Left lung (tissue), 4 donors: ENCODE measurements at regions not wholly inside any gene's neighbourhood (a gene's known extent, or its start where the extent isn't known, plus 50 kb on each side); places are given as distances from the start of the nearest gene placed in this dataset.
"Not testable (repeated sequence)": the region's sequence is repeated elsewhere in the genome, so short reads cannot be mapped to it uniquely, and the experiment has no call there.

Experiments used
- ATAC-seq: fragments of 200-7000 bp; cut with Tn5 transposase; one replicate; pipeline ENCODE4 v1.9.1; 2020; ENCODE audit warnings: moderate library complexity
- DNase-seq, 4 donors: peaks; one replicate each; pipeline ENCODE4 v3.0.0-alpha.2; 2013 to 2020
- H3K27ac ChIP-seq, 2 donors: fragments of 200-600 bp; sonication (generic) in 1 of 2; one replicate each; pipeline versions ENCODE4 v1.5.0 to v1.8.0; 2020 to 2021
- H3K27me3 ChIP-seq, 2 donors: fragments of 200-600 bp; sonication (generic) in 1 of 2; one replicate each; pipeline versions ENCODE4 v1.5.0 to v1.8.0; 2020 to 2021
- H3K36me3 ChIP-seq, 2 donors: fragments of 200-600 bp; sonication (generic) in 1 of 2; one replicate each; pipeline versions ENCODE4 v1.5.0 to v1.8.0; 2020 to 2021
- H3K4me1 ChIP-seq, 2 donors: fragments of 200-600 bp; one replicate each; pipeline ENCODE4 v1.8.0; 2021
- H3K4me3 ChIP-seq, 2 donors: fragments of 200-600 bp; sonication (generic) in 1 of 2; one replicate each; pipeline versions ENCODE4 v1.5.0 to v1.8.0; 2020 to 2021; ENCODE audit warnings: mild to moderate bottlenecking in 1 of 2
- H3K9me3 ChIP-seq, 2 donors: fragments of 200-600 bp; sonication (generic) in 1 of 2; one replicate each; pipeline versions ENCODE4 v1.5.0 to v1.8.0; 2020 to 2021
- intact Hi-C, 2 donors: fragments of 100-400 bp; cut with DNase I; formaldehyde crosslinking; loops; one replicate each; pipeline versions ENCODE4 v1.11.2 to v1.14.2; 2022
- TF ChIP-seq, protein P1 (sequence below), 2 donors: fragments of 200-600 bp; sonication (generic) in 1 of 2; IDR thresholded peaks; one replicate each; pipeline versions ENCODE4 v1.5.0 to v1.8.0; 2021; ENCODE audit warnings: antibody characterized with exemption in 2 of 2
- donor health status: DM: no; HTN: yes; CAD: no.
- donor health status: DM: no; HTN: no; CAD: no.

DNA sequence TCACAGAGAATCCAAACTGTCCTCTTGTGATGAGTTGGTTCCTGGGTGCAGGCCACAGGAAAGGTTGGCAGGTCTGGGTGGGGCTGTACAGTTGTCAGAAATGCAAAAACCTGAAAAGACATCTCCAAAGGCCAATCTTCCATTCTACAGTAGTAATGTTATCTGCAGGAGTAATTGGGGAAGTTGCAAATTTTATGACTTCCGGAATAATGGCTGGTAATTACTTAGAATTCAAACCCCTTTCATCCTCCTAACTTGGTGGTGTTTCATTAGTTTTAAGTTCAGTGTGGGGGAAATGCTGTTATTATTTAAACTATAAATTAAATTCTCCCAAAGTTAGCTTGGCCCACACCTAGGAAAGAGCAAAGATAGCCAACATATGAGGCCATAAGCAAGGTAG is 64.7 kb upstream of the FAT3 start:
- no peak overlapping the region for H3K27ac ChIP-seq
- H3K4me3 ChIP-seq = no peak overlapping the region
- ATAC-seq (no peak), DNase-seq (no peak)
- no peaks in the 10 kb centered on the region for H3K4me1 ChIP-seq
- H3K27me3 ChIP-seq = no peaks in the 10 kb centered on the region
- intact Hi-C loops = no loop called here
- TF ChIP-seq, protein P1, sequence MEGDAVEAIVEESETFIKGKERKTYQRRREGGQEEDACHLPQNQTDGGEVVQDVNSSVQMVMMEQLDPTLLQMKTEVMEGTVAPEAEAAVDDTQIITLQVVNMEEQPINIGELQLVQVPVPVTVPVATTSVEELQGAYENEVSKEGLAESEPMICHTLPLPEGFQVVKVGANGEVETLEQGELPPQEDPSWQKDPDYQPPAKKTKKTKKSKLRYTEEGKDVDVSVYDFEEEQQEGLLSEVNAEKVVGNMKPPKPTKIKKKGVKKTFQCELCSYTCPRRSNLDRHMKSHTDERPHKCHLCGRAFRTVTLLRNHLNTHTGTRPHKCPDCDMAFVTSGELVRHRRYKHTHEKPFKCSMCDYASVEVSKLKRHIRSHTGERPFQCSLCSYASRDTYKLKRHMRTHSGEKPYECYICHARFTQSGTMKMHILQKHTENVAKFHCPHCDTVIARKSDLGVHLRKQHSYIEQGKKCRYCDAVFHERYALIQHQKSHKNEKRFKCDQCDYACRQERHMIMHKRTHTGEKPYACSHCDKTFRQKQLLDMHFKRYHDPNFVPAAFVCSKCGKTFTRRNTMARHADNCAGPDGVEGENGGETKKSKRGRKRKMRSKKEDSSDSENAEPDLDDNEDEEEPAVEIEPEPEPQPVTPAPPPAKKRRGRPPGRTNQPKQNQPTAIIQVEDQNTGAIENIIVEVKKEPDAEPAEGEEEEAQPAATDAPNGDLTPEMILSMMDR (IDR thresholded peaks at IDR 0.05) = no peak
- H3K9me3 ChIP-seq = no peaks in the 10 kb centered on the region
- no peaks in the 10 kb centered on the region for H3K36me3 ChIP-seq

DNA sequence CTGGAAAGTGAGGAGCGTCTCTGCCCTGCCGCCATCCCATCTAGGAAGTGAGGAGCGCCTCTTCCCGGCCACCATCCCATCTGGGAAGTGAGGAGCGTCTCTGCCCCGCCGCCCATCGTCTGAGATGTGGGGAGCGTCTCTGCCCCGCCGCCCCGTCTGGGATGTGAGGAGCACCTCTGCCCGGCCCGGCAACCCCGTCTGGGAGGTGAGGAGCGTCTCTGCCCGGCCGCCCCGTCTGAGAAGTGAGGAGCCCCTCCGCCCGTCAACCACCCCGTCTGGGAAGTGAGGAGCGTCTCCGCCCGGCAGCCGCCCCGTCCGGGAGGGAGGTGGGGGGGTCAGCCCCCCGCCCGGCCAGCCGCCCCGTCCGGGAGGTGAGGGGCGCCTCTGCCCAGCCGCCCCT is 67.2 kb upstream of the FAT3 start:
- H3K36me3 ChIP-seq, H3K27me3 ChIP-seq, H3K4me3 ChIP-seq, H3K4me1 ChIP-seq, intact Hi-C loops, H3K9me3 ChIP-seq, H3K27ac ChIP-seq, ATAC-seq: not testable (repeated sequence)
- DNase-seq = peak in 1 of 4 donors; percentile 62

DNA sequence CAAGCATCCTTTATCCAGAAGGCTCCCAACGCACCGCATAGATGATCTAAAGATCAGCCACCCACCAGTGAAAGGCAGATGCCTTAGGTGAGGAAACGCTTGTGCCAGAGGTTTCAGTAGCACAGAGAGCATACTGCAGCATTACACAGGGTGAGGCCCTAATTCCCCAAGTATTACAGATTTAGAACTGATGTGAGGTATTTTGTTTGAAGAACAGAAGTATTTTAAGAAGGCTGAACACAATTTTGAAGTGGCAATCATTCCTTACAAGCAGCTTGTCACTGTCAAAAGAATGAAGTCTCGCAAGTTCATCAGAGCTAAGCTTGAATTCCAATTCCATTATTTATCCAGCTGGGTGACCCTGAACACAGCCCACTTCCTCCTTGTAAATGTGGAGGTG is 70.0 kb upstream of the FAT3 start:
- H3K4me1 ChIP-seq = no peaks in the 10 kb centered on the region
- no peak overlapping the region for H3K4me3 ChIP-seq
- DNase-seq (no peak), ATAC-seq (peak; percentile 88)
- no peak overlapping the region for H3K27ac ChIP-seq
- TF ChIP-seq, protein P1 (IDR thresholded peaks at IDR 0.05) = no peak
- no peaks in the 10 kb centered on the region for H3K27me3 ChIP-seq
- intact Hi-C loops = no loop called here
- H3K36me3 ChIP-seq = no peaks in the 10 kb centered on the region
- no peaks in the 10 kb centered on the region for H3K9me3 ChIP-seq

DNA sequence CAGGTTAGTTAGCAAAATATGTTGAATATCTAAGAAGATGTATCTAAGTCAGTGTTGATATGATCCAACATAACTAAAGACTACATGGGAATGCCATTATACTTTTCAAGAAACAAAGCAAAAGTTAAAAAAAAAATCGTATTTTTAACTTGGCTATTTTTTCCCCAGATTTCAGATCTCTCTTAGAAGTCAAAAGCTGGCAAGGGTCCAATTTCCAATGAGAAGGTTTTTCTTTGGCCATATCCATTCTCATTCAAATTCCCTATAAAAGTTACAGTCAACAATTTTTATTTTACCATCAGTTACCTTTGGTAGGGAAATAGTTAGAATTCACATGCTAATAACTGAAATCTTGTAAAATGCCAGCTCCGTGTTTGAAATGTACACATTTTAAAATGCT is 70.5 kb upstream of the FAT3 start:
- Histone ChIP-seq H3K36me3 (no peaks in the 10 kb centered on the region), H3K27me3 (no peaks in the 10 kb centered on the region), H3K27ac (no peak overlapping the region), H3K9me3 (no peaks in the 10 kb centered on the region), H3K4me1 (no peaks in the 10 kb centered on the region), H3K4me3 (no peak overlapping the region)
- DNase-seq (no peak), ATAC-seq (no peak)
- intact Hi-C loops = no loop called here
- TF ChIP-seq, protein P1 (IDR thresholded peaks at IDR 0.05) = no peak

DNA sequence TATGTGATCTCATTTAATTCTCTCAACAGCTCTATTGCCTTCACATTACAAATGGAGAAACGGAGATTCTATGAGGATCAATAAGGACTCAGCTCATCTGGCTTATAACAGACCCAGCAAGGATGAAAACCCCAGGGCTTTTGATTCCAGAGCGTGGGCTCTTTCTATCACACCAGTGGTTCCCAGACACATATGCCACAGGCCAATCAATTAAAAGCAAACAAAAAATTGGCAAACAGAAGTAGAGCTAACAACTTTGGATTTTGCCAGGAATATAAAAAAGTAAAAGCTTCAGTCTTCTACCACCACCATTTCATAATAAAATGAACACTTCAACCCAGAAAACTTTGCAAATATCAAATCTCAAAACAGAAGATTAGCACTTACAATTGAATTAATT is 71.1 kb upstream of the FAT3 start:
- Histone ChIP-seq H3K4me3 (no peak overlapping the region), H3K27ac (no peak overlapping the region), H3K9me3 (no peaks in the 10 kb centered on the region), H3K27me3 (no peaks in the 10 kb centered on the region), H3K4me1 (no peaks in the 10 kb centered on the region), H3K36me3 (no peaks in the 10 kb centered on the region)
- intact Hi-C loops = no loop called here
- no peak for ATAC-seq
- TF ChIP-seq, protein P1 (IDR thresholded peaks at IDR 0.05) = no peak
- DNase-seq = no peak

DNA sequence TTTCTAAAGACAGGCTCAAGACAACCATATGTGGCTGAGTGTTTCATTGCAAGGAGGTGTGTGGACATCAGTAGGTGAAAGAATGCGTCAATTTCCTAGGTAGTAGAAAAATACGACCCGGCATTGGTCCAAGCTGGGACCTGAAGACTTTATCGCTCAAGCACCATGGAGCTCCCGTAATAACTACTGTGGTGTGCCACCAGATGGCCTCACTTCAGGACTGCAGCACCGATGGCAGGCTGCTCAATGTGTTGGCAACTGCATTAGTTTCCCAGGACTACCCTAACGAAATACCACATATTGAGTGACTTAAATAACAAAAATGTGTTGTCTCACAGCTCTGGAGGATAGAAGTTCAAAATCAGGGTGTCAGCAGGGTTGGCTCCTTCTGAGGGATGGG is 72.4 kb upstream of the FAT3 start:
- Histone ChIP-seq H3K4me3 (no peak overlapping the region), H3K27ac (no peak overlapping the region), H3K9me3 (no peaks in the 10 kb centered on the region), H3K4me1 (no peaks in the 10 kb centered on the region), H3K36me3 (no peaks in the 10 kb centered on the region), H3K27me3 (no peaks in the 10 kb centered on the region)
- intact Hi-C loops = no loop called here
- no peak for ATAC-seq
- DNase-seq = no peak
- TF ChIP-seq, protein P1 (IDR thresholded peaks at IDR 0.05) = no peak
